GM12864 (cell line): ENCODE measurements at regions not wholly inside any gene's neighbourhood (a gene's known extent, or its start where the extent isn't known, plus 50 kb on each side); places are given as distances from the start of the nearest gene placed in this dataset.

ENCODE experiments used
- DNase-seq: peaks from one replicate; pipeline ENCODE4 v3.0.0-alpha.2; 2011; ENCODE audit warnings: low read depth
- H3K4me3 ChIP-seq: 2 replicates; pipeline ENCODE4 v1.5.1; 2011; ENCODE audit warnings: mild to moderate bottlenecking, low read depth, low read length, control low read depth
- TF ChIP-seq, protein P1 (sequence below): IDR thresholded peaks from 2 replicates; pipeline ENCODE4 v1.5.1; 2011; ENCODE audit warnings: low read depth, mild to moderate bottlenecking, moderate library complexity, low read length, control low read depth, inconsistent platforms; ENCODE audit errors: missing control alignments

DNA sequence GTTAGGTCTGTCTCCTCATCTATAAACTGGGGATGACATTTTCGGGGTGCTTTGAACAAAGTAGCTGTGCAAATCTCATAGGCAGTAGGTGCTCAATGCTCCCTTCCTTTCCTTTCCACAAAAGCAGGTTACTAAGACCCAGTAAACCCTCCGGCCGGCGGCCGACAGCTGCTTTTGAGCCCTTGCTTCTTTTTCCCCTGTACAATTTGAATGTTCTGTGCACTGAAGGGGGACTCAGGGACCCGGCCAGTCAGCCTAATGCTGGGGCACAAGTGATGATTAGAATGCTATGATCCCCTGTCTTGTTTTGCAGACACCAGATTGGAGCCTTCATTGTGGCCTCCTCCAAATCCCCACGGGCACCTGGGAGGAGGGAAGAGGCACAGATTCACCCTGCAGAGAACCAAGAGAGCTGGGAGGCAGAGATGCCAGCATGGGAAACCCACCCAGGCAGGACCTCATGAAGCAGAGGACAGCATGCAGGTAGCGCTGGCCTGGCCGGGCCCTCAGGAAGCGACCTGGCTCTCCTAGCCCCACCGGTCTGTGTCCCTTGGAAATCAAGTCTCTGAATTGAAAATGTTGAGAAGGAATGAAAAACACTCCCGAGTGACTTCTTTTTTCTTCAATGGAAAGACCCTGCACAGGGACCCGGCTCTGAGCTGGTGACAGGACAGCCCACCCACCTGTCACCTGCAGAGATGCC lies 128.6 kb upstream of the HDAC4 start:
- DNase-seq: no peak
- no peak overlapping the region for H3K4me3 ChIP-seq
- TF ChIP-seq, protein P1, sequence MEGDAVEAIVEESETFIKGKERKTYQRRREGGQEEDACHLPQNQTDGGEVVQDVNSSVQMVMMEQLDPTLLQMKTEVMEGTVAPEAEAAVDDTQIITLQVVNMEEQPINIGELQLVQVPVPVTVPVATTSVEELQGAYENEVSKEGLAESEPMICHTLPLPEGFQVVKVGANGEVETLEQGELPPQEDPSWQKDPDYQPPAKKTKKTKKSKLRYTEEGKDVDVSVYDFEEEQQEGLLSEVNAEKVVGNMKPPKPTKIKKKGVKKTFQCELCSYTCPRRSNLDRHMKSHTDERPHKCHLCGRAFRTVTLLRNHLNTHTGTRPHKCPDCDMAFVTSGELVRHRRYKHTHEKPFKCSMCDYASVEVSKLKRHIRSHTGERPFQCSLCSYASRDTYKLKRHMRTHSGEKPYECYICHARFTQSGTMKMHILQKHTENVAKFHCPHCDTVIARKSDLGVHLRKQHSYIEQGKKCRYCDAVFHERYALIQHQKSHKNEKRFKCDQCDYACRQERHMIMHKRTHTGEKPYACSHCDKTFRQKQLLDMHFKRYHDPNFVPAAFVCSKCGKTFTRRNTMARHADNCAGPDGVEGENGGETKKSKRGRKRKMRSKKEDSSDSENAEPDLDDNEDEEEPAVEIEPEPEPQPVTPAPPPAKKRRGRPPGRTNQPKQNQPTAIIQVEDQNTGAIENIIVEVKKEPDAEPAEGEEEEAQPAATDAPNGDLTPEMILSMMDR: no peak

DNA sequence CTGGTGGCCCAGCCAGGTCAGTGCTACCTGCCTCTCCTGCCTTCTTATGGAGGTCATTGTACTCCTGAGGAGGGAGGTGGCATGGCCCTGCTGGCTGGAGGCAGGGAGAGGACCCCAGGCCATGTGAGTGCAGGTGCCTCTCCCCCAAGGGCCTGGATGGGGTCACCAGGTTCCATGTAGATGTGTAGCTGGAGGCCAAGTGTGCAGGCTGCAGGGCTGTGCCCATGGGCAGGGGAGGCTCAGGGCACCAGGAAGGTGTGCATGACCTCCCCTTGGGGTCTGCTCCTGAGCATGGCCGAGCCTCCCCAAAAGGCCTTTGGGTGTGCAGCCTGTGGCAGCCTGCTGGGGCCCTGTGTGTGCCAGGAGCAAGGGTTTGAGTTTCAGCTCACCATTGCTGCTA lies 128.1 kb upstream of the HDAC4 start:
- no peak for DNase-seq
- TF ChIP-seq, protein P1: no peak
- H3K4me3 ChIP-seq: no peak overlapping the region

DNA sequence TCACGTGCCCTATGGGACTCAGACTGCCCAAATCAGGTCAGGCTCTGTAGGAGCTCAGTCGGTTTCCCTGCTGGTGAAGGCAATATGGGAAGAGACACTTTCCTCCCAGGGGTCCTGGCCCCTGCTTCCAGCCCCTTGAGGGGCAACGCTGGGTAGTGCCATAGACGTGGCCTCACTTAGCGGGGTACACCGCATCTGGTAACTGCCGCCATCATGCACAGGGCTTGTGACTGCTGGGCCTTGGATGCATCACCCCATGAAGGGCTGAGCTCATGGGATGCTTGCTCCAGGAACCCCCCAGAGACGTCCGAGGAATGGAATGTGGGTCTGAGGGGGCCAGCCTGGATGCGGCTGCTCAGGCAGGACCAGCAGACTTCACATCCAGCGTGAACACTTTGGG lies 127.3 kb upstream of the HDAC4 start:
- no peak for DNase-seq
- TF ChIP-seq, protein P1: no peak
- H3K4me3 ChIP-seq: no peak overlapping the region

DNA sequence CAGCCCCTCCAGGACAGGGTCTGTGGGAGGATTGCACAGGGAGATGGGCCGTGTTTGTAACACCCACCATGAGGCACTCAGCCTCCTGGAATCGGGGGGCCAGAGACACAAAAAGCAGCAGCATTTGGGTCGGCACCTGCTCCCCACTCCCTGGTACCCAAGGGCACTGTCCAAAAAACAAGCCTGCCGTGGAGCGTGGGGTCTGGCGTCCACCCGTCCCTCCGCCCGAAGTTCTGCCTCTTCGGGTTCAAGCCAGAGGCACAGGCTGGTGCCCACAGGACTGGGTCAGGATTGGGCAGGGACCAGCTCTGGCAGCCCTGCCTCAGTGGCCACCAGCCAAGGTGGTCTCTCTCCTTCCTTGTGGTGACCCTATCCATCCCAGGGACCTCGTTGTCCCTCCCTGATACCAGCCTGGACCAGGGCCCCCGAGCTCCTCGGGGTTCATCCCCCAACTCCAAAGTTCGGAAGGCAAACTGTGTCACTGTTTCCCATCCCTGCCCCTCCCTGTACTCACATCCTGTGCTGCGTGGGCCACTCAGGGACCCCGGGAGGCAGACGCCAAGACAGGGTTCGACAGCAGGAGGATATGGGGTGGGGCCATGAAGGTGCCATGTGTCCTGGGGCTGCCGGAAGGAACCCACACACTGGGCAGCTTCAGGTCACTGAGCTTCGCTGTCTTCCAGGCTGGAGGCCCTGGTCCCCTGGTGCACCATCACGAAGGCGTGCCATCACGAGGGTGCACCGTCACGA lies 126.0 kb upstream of the HDAC4 start:
- no peak overlapping the region for H3K4me3 ChIP-seq
- TF ChIP-seq, protein P1: no peak
- no peak for DNase-seq

DNA sequence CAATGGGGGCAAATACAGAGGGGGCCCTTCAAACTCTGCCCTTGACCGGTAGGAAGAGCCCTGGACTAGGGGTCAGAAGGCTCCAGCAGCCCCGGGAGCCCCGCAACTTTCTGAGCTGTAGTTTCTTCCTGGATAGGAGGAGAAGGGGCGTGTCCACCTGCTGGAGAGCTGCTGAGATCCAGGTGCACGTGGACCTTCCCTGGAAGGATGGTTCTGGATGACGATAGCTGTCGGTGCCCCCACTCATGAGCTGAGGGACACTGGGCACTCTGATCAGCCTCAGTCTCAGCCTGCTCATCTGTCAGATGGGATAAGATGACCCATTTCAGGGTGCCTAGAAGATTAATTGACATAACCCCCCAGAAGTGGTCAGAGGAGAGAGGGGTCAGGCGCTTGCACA lies 125.2 kb upstream of the HDAC4 start:
- H3K4me3 ChIP-seq: no peak overlapping the region
- no peak for DNase-seq
- TF ChIP-seq, protein P1: no peak

DNA sequence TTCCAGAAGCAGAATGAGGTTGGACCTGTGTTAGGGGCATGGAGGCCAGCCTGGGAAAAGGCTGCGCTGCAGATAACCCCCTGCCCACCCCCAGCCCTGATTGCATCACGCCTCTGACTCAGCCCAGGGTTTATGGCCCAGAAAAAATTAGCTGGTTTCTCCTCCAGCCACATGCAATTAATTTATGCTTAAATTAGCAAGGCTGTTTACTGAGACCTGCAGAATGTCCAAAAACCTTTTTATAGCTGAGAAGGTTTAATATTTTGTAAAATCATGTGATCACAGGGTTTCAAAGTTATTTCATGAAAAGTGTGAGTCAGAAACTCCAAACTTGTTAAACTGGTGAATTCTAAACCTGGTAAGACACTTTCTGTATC lies 123.1 kb upstream of the HDAC4 start:
- TF ChIP-seq, protein P1: no peak
- H3K4me3 ChIP-seq: no peak overlapping the region
- no peak for DNase-seq
